HG03439 (cell line): ENCODE measurements at regions not wholly inside any gene's neighbourhood (a gene's known extent, or its start where the extent isn't known, plus 50 kb on each side); places are given as distances from the start of the nearest gene placed in this dataset.
"Not testable (repeated sequence)": the region's sequence is repeated elsewhere in the genome, so short reads cannot be mapped to it uniquely, and the experiment has no call there.

ENCODE experiments used
- ATAC-seq: cut with Tn5 transposase; IDR thresholded peaks from one replicate; pipeline ENCODE4 v1.9.1; 2021; ENCODE audit warnings: mild to moderate bottlenecking, moderate library complexity; ENCODE audit not compliant: unreplicated experiment

- ATAC-seq, result no peak
Observed at GRCh38 chr6:112636650-112637262, 289.6 kb downstream of the RFPL4B start.

- ATAC-seq, result no peak
Observed at GRCh38 chr6:112639391-112639831, 292.3 kb downstream of the RFPL4B start.

- ATAC-seq, result no peak
Observed at GRCh38 chr6:112640891-112641290, 293.8 kb downstream of the RFPL4B start.

- no peak for ATAC-seq
Observed at GRCh38 chr6:112649853-112650252, 302.7 kb downstream of the RFPL4B start.

GRCh38 chr6:112651239-112651638 lies 304.1 kb downstream of the RFPL4B start:
- ATAC-seq, result no peak

GRCh38 chr6:112659912-112660311 lies 312.8 kb downstream of the RFPL4B start:
- ATAC-seq, result no peak

- ATAC-seq, result no peak
Observed at GRCh38 chr6:112660626-112661025, 313.5 kb downstream of the RFPL4B start.

- ATAC-seq, result no peak
Observed at GRCh38 chr6:112663698-112664097, 316.6 kb downstream of the RFPL4B start.

GRCh38 chr6:112665114-112665513 lies 318.0 kb downstream of the RFPL4B start:
- ATAC-seq, result no peak

- ATAC-seq, result no peak
Observed at GRCh38 chr6:112665815-112666214, 318.7 kb downstream of the RFPL4B start.

GRCh38 chr6:112667427-112667826 lies 320.3 kb downstream of the RFPL4B start:
- ATAC-seq, result no peak

GRCh38 chr6:112680091-112680490 lies 333.0 kb downstream of the RFPL4B start:
- no peak for ATAC-seq

- ATAC-seq, result no peak
Observed at GRCh38 chr6:112682071-112682470, 334.9 kb downstream of the RFPL4B start.

- ATAC-seq, result no peak
Observed at GRCh38 chr6:112683106-112683505, 336.0 kb downstream of the RFPL4B start.

GRCh38 chr6:112683926-112684325 lies 336.8 kb downstream of the RFPL4B start:
- no peak for ATAC-seq

- ATAC-seq, result not testable (repeated sequence)
Observed at GRCh38 chr6:112685521-112686220, 338.5 kb downstream of the RFPL4B start.

GRCh38 chr6:112688487-112689165 lies 341.5 kb downstream of the RFPL4B start:
- ATAC-seq, result not testable (repeated sequence)

- not testable (repeated sequence) for ATAC-seq
Observed at GRCh38 chr6:112689183-112689858, 342.2 kb downstream of the RFPL4B start.

GRCh38 chr6:112690497-112691202 lies 343.5 kb downstream of the RFPL4B start:
- no peak for ATAC-seq

- no peak for ATAC-seq
Observed at GRCh38 chr6:112691289-112691688, 344.2 kb downstream of the RFPL4B start.

- ATAC-seq, result no peak
Observed at GRCh38 chr6:112695001-112695400, 347.9 kb downstream of the RFPL4B start.
